Stomach (tissue), 8 donors: ENCODE measurements at regions not wholly inside any gene's neighbourhood (a gene's known extent, or its start where the extent isn't known, plus 50 kb on each side); places are given as distances from the start of the nearest gene placed in this dataset.

Experiments
- DNase-seq, 2 donors: peaks; one replicate each; pipeline versions ENCODE4 v3.0.0 to v3.0.0-alpha.2; 2013 to 2019
- H3K27ac ChIP-seq, 5 donors: fragments of 200-600 bp in 4 of 5; sonication (generic) in 4 of 5; one replicate each; pipeline ENCODE4 v1.5.1; 2013 to 2019; ENCODE audit warnings: mild to moderate bottlenecking in 1 of 5, moderate library complexity in 1 of 5
- H3K27me3 ChIP-seq, 3 donors: fragments of 200-600 bp; sonication (generic); one replicate each; pipeline ENCODE4 v1.5.1; 2017 to 2019; ENCODE audit warnings: mixed run types in 1 of 3
- H3K36me3 ChIP-seq, 4 donors: fragments of 200-600 bp; sonication (generic); 1 replicate in 3 of 4; 2 replicates in 1 of 4; pipeline ENCODE4 v1.5.1; 2016 to 2019
- H3K4me1 ChIP-seq, 4 donors: fragments of 200-600 bp; sonication (generic); one replicate each; pipeline ENCODE4 v1.5.1; 2016 to 2019
- H3K4me3 ChIP-seq, 4 donors: fragments of 200-600 bp; sonication (generic) in 3 of 4; one replicate each; pipeline ENCODE4 v1.5.1; 2016 to 2019; ENCODE audit warnings: mild to moderate bottlenecking in 1 of 4
- H3K9me3 ChIP-seq, 4 donors: fragments of 200-600 bp; sonication (generic); one replicate each; pipeline ENCODE4 v1.5.1; 2016 to 2019
- CTCF ChIP-seq, 7 experiments: fragments of 450-650 bp in 4 of 7; fragments of 200-600 bp in 3 of 7; sonication (generic) in 3 of 7; IDR thresholded peaks; one replicate each; pipeline ENCODE4 v1.5.1; 2016 to 2019; ENCODE audit warnings: antibody characterized with exemption in 7 of 7, control low read depth in 2 of 7, mild to moderate bottlenecking in 1 of 7
- EP300 ChIP-seq: sonication (generic); formaldehyde crosslinking; IDR thresholded peaks from one replicate; pipeline ENCODE4 v1.6.1; 2017; ENCODE audit warnings: antibody characterized with exemption
- POLR2A ChIP-seq, 4 donors: fragments of 450-650 bp; IDR thresholded peaks; one replicate each; pipeline ENCODE4 v1.6.1; 2016; ENCODE audit warnings: antibody characterized with exemption in 4 of 4, control low read depth in 2 of 4, mild to moderate bottlenecking in 1 of 4, moderate library complexity in 1 of 4
- POLR2AphosphoS5 ChIP-seq, 3 donors: sonication (generic); formaldehyde crosslinking; IDR thresholded peaks; one replicate each; pipeline ENCODE4 v1.6.1; 2016; ENCODE audit warnings: antibody characterized with exemption in 3 of 3
- WGBS, 5 donors: extraction: QIAGEN DNeasy Blood & Tissue Kit in 3 of 5; methylation state at CpG; one replicate each; pipeline versions ENCODE4 v1.1.5 to v1.1.7; 2013 to 2018; 5-methylcytosine and 5-hydroxymethylcytosine counted together
- intact Hi-C: fragments of 100-400 bp; cut with DNase I; formaldehyde crosslinking; loops from one replicate; pipeline ENCODE4 v1.15.1; 2023; ENCODE audit warnings: low total_unique reads
- donor health status: healthy with polysubstance abuse.
- donor health status: Bipolar disorder and iron deficiency.
- donor health status: healthy.

- 68 to 85% (median 77%) methylated on average over 5 of the region's 5 CpGs for WGBS, 5 donors
- Histone ChIP-seq H3K36me3 (no peaks in the 10 kb centered on the region), H3K27ac (no peak overlapping the region), H3K4me1 (no peaks in the 10 kb centered on the region), H3K4me3 (no peak overlapping the region), H3K9me3 (no peaks in the 10 kb centered on the region), H3K27me3 (no peaks in the 10 kb centered on the region)
- DNase-seq = no peak
- intact Hi-C loops = no loop called here
- no peak for TF ChIP-seq CTCF (IDR thresholded peaks at IDR 0.05)
- TF ChIP-seq EP300 = no peak
- no peak for TF ChIP-seq POLR2AphosphoS5 (IDR thresholded peaks at IDR 0.05)
- no peak for TF ChIP-seq POLR2A (IDR thresholded peaks at IDR 0.05)
Measured at GRCh38 chr17:33493566-33493965, 200.5 kb upstream of the ASIC2 start.

- WGBS, 5 donors = 60 to 77% (median 75%) methylated on average over 4 of the region's 4 CpGs
- no peak overlapping the region for H3K27ac ChIP-seq
- no peaks in the 10 kb centered on the region for H3K36me3 ChIP-seq
- intact Hi-C loops = no loop called here
- H3K9me3 ChIP-seq = no peaks in the 10 kb centered on the region
- no peak for DNase-seq
- H3K27me3 ChIP-seq = no peaks in the 10 kb centered on the region
- no peaks in the 10 kb centered on the region for H3K4me1 ChIP-seq
- no peak for TF ChIP-seq POLR2AphosphoS5 (IDR thresholded peaks at IDR 0.05)
- TF ChIP-seq CTCF (IDR thresholded peaks at IDR 0.05) = no peak
- no peak for TF ChIP-seq EP300
- no peak for TF ChIP-seq POLR2A (IDR thresholded peaks at IDR 0.05)
- H3K4me3 ChIP-seq = no peak overlapping the region
Measured at GRCh38 chr17:33494151-33494550, 201.1 kb upstream of the ASIC2 start.

GRCh38 chr17:33497623-33498022, 204.5 kb upstream of the ASIC2 start:
- no peaks in the 10 kb centered on the region for H3K4me1 ChIP-seq
- H3K4me3 ChIP-seq = no peak overlapping the region
- no peaks in the 10 kb centered on the region for H3K27me3 ChIP-seq
- no peaks in the 10 kb centered on the region for H3K36me3 ChIP-seq
- H3K9me3 ChIP-seq = no peaks in the 10 kb centered on the region
- no peak for TF ChIP-seq POLR2A (IDR thresholded peaks at IDR 0.05)
- TF ChIP-seq POLR2AphosphoS5 (IDR thresholded peaks at IDR 0.05) = no peak
- TF ChIP-seq EP300 = no peak
- no peak for TF ChIP-seq CTCF (IDR thresholded peaks at IDR 0.05)
- H3K27ac ChIP-seq = no peak overlapping the region
- DNase-seq = no peak
- intact Hi-C loops = no loop called here
- WGBS, 5 donors = 44 to 67% (median 52%) methylated on average over 3 of the region's 3 CpGs

GRCh38 chr17:33498069-33498468, 205.0 kb upstream of the ASIC2 start:
- Histone ChIP-seq H3K36me3 (no peaks in the 10 kb centered on the region), H3K27ac (no peak overlapping the region), H3K4me3 (no peak overlapping the region), H3K4me1 (no peaks in the 10 kb centered on the region), H3K9me3 (no peaks in the 10 kb centered on the region), H3K27me3 (peaks cover 0 to under 1% (median 0%) of the 10 kb centered on the region in 3 donors)
- intact Hi-C loops = no loop called here
- WGBS, 5 donors = 45 to 77% (median 64%) methylated on average over 6 of the region's 6 CpGs
- no peak for TF ChIP-seq POLR2A (IDR thresholded peaks at IDR 0.05)
- no peak for TF ChIP-seq EP300
- DNase-seq = no peak

GRCh38 chr17:33499040-33499439, 205.9 kb upstream of the ASIC2 start:
- H3K36me3 ChIP-seq = no peaks in the 10 kb centered on the region
- H3K4me1 ChIP-seq = no peaks in the 10 kb centered on the region
- TF ChIP-seq POLR2AphosphoS5 (IDR thresholded peaks at IDR 0.05) (no peak), CTCF (IDR thresholded peaks at IDR 0.05) (no peak), POLR2A (IDR thresholded peaks at IDR 0.05) (no peak), EP300 (no peak)
- H3K9me3 ChIP-seq = no peaks in the 10 kb centered on the region
- no peak for DNase-seq
- H3K27me3 ChIP-seq = peaks cover 0 to 10% (median 0%) of the 10 kb centered on the region in 3 donors
- H3K4me3 ChIP-seq = no peak overlapping the region
- intact Hi-C loops = no loop called here
- H3K27ac ChIP-seq = no peak overlapping the region
